ENCODE measurements at regions not wholly inside any gene's neighbourhood (a gene's known extent, or its start where the extent isn't known, plus 50 kb on each side); places are given as distances from the start of the nearest gene placed in this dataset.

DNA sequence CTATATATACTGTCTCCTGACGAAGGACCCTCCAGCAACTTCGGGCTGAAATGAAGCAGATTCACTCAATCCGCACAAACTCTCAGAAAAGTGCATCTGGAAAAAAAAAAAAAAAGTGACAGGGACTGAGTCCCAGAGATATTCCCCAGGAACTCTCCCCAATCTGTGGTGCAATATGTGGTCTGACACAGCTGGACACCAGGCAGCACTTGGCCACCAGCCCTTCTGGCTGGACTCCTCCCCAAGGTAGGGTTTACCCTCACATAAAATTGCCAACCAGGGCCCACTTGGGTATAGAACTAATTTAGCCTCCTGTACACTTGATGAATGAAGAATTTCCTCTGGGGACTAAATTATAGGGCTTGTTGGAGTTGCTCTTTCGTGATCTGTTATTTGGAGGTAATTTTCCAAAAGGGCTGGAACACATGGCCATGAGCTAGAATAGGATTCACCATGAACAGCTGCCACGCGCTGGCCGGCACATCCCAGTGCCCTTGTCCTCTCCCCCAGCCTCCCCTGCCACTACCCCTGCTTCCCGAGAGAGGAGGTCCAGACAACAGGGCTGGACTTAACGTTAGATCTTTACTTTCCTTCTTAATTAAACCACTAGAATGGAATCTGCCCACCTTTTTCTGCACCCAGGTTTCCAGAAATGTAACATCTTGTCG, 379.2 kb downstream of the BMP2 start:
- Histone ChIP-seq H3K4me1 (no peaks in the 10 kb centered on the region), H3K27me3 (no peaks in the 10 kb centered on the region), H3K36me3 (no peaks in the 10 kb centered on the region), H3K9me3 (no peaks in the 10 kb centered on the region), H3K27ac (no peak overlapping the region), H3K4me3 (no peak overlapping the region)
- TF ChIP-seq EP300 (IDR thresholded peaks at IDR 0.05; ENCODE audit: low read depth): no peak
- TF ChIP-seq, protein P1, sequence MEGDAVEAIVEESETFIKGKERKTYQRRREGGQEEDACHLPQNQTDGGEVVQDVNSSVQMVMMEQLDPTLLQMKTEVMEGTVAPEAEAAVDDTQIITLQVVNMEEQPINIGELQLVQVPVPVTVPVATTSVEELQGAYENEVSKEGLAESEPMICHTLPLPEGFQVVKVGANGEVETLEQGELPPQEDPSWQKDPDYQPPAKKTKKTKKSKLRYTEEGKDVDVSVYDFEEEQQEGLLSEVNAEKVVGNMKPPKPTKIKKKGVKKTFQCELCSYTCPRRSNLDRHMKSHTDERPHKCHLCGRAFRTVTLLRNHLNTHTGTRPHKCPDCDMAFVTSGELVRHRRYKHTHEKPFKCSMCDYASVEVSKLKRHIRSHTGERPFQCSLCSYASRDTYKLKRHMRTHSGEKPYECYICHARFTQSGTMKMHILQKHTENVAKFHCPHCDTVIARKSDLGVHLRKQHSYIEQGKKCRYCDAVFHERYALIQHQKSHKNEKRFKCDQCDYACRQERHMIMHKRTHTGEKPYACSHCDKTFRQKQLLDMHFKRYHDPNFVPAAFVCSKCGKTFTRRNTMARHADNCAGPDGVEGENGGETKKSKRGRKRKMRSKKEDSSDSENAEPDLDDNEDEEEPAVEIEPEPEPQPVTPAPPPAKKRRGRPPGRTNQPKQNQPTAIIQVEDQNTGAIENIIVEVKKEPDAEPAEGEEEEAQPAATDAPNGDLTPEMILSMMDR (IDR thresholded peaks at IDR 0.05): no peak
- TF ChIP-seq POLR2A (IDR thresholded peaks at IDR 0.05): no peak
- TF ChIP-seq POLR2AphosphoS5 (IDR thresholded peaks at IDR 0.05): no peak
- DNase-seq: no peak
- intact Hi-C loops (cut with DNase I; ENCODE audit: low total_unique reads): no loop called here
- in situ Hi-C loops (cut with MboI; ENCODE audit: low pct_ligation_motif_present in 1 of 4, low pct_unique_long_range_greater_than_20kb in 1 of 4, low sequenced_read_pairs in 3 of 4): no loop called here
- WGBS, 2 donors (ENCODE audit: low coverage in 1 of 2): 77 to 79% methylated on average over 6 to 10 of the region's 10 CpGs

DNA sequence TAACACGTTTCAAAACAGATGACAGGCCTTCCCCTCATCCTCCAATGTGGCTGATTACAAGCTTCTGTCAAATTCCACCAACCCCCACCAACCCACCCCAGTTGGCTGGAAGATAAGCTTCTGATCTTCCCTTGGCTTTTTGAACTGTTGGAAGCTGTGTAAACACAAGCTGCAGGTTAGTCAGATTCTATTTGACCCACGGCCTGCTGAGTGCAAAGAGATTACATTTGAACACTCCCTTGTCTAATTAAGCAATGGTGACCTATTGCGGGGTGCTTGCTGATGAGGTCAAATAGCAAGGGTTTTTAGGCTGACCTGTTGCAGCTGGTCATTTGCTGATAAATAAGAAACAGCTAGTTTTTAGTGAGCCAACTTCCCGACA, 379.7 kb downstream of the BMP2 start:
- no peaks in the 10 kb centered on the region for H3K9me3 ChIP-seq
- intact Hi-C loops (cut with DNase I; ENCODE audit: low total_unique reads): no loop called here
- no peaks in the 10 kb centered on the region for H3K36me3 ChIP-seq
- no peaks in the 10 kb centered on the region for H3K4me1 ChIP-seq
- in situ Hi-C loops (cut with MboI; ENCODE audit: low pct_ligation_motif_present in 1 of 4, low pct_unique_long_range_greater_than_20kb in 1 of 4, low sequenced_read_pairs in 3 of 4): no loop called here
- no peak overlapping the region for H3K27ac ChIP-seq
- WGBS, 2 donors (ENCODE audit: low coverage in 1 of 2): 38 to 44% methylated on average over 3 to 4 of the region's 4 CpGs
- no peak overlapping the region for H3K4me3 ChIP-seq
- TF ChIP-seq POLR2A (IDR thresholded peaks at IDR 0.05): no peak
- no peak for TF ChIP-seq EP300 (IDR thresholded peaks at IDR 0.05; ENCODE audit: low read depth)
- TF ChIP-seq POLR2AphosphoS5 (IDR thresholded peaks at IDR 0.05): no peak
- TF ChIP-seq, protein P1 (IDR thresholded peaks at IDR 0.05): no peak
- no peak for DNase-seq
- no peaks in the 10 kb centered on the region for H3K27me3 ChIP-seq

DNA sequence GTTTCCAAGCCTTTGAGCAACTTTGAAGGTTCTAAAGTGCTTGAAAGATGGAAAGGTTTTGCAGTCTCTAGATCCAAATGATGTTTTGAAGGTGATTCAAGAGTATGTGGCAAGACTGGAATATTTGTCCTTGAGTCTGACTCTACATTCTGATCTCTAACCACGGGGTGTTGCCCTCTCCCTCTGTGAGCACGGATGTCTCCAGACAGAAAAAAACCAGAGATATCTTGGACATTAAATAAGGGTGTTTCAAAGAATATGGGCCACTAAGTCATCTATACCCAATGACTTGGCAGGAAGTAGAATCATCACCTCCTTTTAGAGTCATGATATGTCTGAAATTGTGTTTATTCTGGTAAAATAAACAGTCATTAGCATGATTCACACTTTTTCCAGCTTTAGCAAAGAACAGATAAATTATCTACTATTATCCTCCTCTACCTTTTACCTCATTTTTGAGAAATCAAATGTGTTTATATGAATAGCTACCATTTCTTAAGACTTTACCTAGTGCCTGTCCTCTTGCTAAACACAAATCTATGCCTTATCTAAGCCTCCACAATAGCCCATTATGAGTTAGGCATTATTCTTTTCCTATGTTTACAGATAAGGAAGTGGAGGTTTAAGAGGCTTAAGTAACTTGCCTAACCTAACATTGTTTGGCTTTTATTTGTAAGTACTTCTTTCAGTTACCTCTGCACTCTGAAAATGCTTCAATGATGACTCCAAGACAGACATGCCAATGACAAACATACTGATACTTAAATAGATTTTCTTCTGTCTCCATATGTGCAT, 384.4 kb downstream of the BMP2 start:
- intact Hi-C loops (cut with DNase I; ENCODE audit: low total_unique reads) (no loop called here), in situ Hi-C loops (cut with MboI; ENCODE audit: low pct_ligation_motif_present in 1 of 4, low pct_unique_long_range_greater_than_20kb in 1 of 4, low sequenced_read_pairs in 3 of 4) (no loop called here)
- Histone ChIP-seq H3K27me3 (no peaks in the 10 kb centered on the region), H3K4me3 (no peak overlapping the region), H3K27ac (no peak overlapping the region), H3K9me3 (no peaks in the 10 kb centered on the region), H3K4me1 (no peaks in the 10 kb centered on the region), H3K36me3 (no peaks in the 10 kb centered on the region)
- 41 to 47% methylated on average over 2 of the region's 2 CpGs for WGBS, 2 donors (ENCODE audit: low coverage in 1 of 2)
- no peak for DNase-seq
- TF ChIP-seq POLR2A (IDR thresholded peaks at IDR 0.05): no peak
- TF ChIP-seq EP300 (IDR thresholded peaks at IDR 0.05; ENCODE audit: low read depth): no peak
- no peak for TF ChIP-seq POLR2AphosphoS5 (IDR thresholded peaks at IDR 0.05)
- TF ChIP-seq, protein P1 (IDR thresholded peaks at IDR 0.05): no peak

DNA sequence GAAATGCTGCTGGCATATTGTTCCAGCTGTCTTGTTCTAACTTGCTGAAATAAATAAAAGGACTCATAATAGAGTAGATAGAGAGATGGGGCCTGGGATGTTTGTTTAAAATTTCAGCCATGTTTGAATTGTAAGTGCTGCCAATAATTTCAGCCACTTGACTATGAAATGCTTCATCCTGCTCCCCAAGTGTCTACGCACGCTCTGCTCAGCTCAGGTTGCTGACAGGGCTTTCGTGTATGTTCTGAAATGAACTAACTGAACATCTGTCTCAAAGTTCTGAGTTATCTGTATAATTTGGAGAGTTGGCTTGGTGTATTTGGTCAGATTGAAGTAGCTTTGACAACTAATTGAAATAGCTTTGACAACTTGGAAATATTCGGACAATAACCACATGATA, 387.8 kb downstream of the BMP2 start:
- 77 to 94% methylated on average over 4 of the region's 4 CpGs for WGBS, 2 donors (ENCODE audit: low coverage in 1 of 2)
- TF ChIP-seq POLR2AphosphoS5 (IDR thresholded peaks at IDR 0.05): no peak
- no peak for TF ChIP-seq EP300 (IDR thresholded peaks at IDR 0.05; ENCODE audit: low read depth)
- no peak for TF ChIP-seq POLR2A (IDR thresholded peaks at IDR 0.05)
- TF ChIP-seq, protein P1 (IDR thresholded peaks at IDR 0.05): no peak
- intact Hi-C loops (cut with DNase I; ENCODE audit: low total_unique reads): no loop called here
- Histone ChIP-seq H3K4me1 (no peaks in the 10 kb centered on the region), H3K36me3 (no peaks in the 10 kb centered on the region), H3K9me3 (no peaks in the 10 kb centered on the region), H3K4me3 (no peak overlapping the region), H3K27ac (no peak overlapping the region), H3K27me3 (no peaks in the 10 kb centered on the region)
- in situ Hi-C loops (cut with MboI; ENCODE audit: low pct_ligation_motif_present in 1 of 4, low pct_unique_long_range_greater_than_20kb in 1 of 4, low sequenced_read_pairs in 3 of 4): no loop called here
- DNase-seq: no peak

Measured in transverse colon (tissue), 4 donors.